ENCODE measurements at regions not wholly inside any gene's neighbourhood (a gene's known extent, or its start where the extent isn't known, plus 50 kb on each side); places are given as distances from the start of the nearest gene placed in this dataset.
A peak's percentile ranks its signal among the peaks of the same experiment; 100 is the strongest.

DNA sequence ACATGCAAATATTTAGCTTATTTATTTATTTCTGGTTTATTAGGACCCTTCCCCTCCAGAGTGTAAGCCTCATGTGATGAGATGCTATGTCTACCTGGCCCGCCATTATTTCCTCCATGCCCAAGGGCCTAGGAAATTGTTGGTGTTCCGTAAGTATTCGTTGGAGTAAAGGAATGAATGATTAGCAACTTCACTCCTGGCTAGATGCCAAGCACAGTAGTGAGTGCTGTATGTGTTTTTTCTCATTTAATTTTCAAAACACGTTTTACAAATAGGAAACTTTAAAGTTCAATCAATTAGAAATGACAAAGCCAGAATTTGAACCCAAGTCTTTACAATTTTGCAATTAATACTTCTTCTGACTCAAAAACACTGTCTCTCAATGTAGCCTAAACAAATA, 253.8 kb downstream of the BCAT1 start:
- TF ChIP-seq, protein P1, sequence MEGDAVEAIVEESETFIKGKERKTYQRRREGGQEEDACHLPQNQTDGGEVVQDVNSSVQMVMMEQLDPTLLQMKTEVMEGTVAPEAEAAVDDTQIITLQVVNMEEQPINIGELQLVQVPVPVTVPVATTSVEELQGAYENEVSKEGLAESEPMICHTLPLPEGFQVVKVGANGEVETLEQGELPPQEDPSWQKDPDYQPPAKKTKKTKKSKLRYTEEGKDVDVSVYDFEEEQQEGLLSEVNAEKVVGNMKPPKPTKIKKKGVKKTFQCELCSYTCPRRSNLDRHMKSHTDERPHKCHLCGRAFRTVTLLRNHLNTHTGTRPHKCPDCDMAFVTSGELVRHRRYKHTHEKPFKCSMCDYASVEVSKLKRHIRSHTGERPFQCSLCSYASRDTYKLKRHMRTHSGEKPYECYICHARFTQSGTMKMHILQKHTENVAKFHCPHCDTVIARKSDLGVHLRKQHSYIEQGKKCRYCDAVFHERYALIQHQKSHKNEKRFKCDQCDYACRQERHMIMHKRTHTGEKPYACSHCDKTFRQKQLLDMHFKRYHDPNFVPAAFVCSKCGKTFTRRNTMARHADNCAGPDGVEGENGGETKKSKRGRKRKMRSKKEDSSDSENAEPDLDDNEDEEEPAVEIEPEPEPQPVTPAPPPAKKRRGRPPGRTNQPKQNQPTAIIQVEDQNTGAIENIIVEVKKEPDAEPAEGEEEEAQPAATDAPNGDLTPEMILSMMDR (IDR thresholded peaks at IDR 0.05; ENCODE audit: insufficient read depth, low read length): no peak
- DNase-seq (ENCODE audit: low read depth): no peak
- H3K4me3 ChIP-seq (ENCODE audit: low read depth, low read length): no peak overlapping the region

DNA sequence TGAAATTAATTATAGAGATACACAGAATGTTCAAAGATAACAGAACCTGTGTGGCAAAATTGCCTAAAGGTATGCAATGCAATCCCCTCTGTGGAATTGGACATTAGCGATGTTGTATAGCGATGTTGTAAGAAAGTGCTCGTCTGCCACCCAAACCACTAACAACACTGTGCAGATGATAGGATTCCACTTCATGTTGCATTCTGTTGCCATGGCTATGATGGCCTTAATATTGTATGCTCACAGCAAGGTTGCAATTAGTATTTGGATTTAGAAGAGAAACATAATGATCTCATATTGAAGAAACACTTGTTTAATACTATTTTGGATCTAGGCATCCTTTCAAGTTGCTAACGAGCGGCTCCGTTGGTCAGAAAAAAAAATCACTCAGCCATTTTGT, 260.3 kb downstream of the BCAT1 start:
- no peak for DNase-seq (ENCODE audit: low read depth)
- TF ChIP-seq, protein P1 (IDR thresholded peaks at IDR 0.05; ENCODE audit: insufficient read depth, low read length): no peak
- no peak overlapping the region for H3K4me3 ChIP-seq (ENCODE audit: low read depth, low read length)

DNA sequence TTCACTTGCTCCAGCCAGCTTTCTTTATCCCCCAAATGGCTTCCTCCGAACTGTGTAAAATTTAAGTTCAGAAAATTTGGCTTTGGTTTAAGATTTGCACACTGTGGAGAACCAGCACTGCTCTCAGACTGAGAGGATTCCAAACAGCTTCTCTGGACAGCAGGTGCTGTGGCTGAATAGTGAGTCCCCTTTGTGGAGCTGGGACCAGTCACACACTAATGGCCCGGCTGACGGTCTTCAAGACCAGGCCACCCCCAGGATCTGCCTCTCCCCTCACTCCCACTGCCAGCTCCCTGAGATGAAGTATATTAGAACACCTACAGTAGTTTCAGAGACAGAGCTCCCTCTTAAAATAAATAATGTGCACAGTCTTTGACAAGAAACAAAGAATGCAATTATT, 267.3 kb downstream of the BCAT1 start:
- TF ChIP-seq, protein P1 (IDR thresholded peaks at IDR 0.05; ENCODE audit: insufficient read depth, low read length): no peak
- H3K4me3 ChIP-seq (ENCODE audit: low read depth, low read length): no peak overlapping the region
- DNase-seq (ENCODE audit: low read depth): no peak

DNA sequence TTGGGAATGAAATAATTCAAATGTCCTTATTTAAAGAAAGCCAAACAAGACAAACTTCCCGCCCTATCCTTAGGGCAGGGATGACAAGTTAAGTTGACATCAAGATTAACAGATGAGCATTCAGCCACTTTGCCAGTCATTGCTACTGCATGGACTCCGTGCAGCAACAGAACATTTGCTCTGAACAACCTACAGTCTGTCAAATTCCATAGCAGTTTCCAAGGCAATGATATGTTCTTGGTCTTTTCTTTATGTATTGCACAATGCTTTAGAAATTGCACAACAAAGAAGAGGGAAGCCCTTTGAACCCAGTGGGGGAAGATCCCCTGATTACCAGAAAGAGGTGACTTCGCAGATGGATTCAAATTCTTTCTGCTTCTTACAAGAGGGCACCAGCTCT, 269.8 kb downstream of the BCAT1 start:
- DNase-seq (ENCODE audit: low read depth): peak; percentile 28
- TF ChIP-seq, protein P1 (IDR thresholded peaks at IDR 0.05; ENCODE audit: insufficient read depth, low read length): no peak
- H3K4me3 ChIP-seq (ENCODE audit: low read depth, low read length): no peak overlapping the region

DNA sequence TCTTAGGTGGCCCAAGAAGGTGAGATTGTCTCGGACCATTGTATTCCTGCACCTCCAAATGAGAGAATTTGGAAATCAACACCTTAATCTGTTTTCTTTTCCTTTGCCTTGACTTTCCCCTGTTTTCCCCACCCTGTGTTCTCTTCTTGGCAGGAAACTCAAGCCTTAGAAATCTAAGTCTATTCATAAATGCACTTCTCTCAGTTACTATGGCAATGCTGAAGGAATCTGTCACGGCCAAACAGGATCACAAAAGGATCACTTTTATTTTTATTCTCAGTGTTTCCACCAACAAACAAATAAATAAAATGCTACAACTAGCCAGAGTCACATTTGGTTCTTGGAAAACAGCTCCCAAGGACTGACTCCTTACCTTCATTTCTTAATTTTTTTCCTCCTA, 270.5 kb downstream of the BCAT1 start:
- H3K4me3 ChIP-seq (ENCODE audit: low read depth, low read length): no peak overlapping the region
- TF ChIP-seq, protein P1 (IDR thresholded peaks at IDR 0.05; ENCODE audit: insufficient read depth, low read length): no peak
- no peak for DNase-seq (ENCODE audit: low read depth)

DNA sequence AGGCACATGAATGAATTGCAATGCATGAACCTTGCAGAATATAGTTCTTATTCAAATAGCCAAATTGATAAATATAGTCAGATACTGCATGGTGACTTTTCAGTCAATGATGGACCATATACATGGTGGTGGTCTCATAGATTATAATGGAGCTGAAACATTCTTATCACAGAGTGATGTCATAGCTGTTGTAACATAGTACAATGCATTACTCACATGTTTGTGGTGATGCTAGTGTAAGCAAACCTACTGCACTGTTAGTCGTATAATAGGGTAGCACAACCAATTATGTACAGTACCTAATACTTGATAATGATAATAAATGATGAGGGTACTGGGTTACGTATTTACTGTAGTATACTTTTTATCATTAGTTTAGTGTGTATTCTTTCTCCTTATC, 280.3 kb downstream of the BCAT1 start:
- TF ChIP-seq, protein P1 (IDR thresholded peaks at IDR 0.05; ENCODE audit: insufficient read depth, low read length): no peak
- no peak overlapping the region for H3K4me3 ChIP-seq (ENCODE audit: low read depth, low read length)
- DNase-seq (ENCODE audit: low read depth): no peak

DNA sequence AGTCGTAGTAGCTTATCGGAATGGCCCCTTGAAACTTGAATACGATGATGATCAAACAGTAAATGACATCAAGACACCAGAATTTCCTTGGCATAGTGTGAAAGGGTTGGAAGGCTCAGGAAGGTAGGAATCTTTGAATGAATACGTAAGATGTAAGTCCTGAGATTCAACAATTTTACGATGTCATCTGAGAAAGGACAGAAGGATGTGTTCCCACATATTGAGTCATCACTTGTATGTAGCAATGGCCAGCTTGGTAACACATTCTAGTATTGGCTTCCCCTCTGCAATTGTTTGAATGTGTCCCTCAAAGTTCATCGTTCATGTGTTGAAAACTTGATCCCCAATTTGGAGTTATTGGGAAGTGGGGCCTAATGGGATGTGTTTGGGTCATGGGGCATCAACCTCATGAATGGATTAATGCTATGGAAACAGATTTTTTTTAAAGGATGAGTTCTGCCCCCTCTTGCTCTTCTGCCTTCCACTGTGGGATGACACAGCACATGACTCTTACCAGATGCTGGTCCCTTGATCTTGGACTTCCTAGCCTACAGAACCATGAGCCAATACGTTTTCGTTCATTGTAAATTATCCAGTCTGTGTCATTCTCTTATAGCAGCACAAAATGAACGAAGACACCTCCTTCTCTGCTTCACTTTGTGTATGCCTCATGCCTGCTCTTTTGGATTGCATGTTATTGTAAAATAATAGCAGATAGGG, 284.6 kb downstream of the BCAT1 start:
- TF ChIP-seq, protein P1 (IDR thresholded peaks at IDR 0.05; ENCODE audit: insufficient read depth, low read length): no peak
- DNase-seq (ENCODE audit: low read depth): no peak
- no peak overlapping the region for H3K4me3 ChIP-seq (ENCODE audit: low read depth, low read length)

Data from fibroblast of the aortic adventitia (primary cell).